ENCODE measurements at regions not wholly inside any gene's neighbourhood (a gene's known extent, or its start where the extent isn't known, plus 50 kb on each side); places are given as distances from the start of the nearest gene placed in this dataset.

DNA sequence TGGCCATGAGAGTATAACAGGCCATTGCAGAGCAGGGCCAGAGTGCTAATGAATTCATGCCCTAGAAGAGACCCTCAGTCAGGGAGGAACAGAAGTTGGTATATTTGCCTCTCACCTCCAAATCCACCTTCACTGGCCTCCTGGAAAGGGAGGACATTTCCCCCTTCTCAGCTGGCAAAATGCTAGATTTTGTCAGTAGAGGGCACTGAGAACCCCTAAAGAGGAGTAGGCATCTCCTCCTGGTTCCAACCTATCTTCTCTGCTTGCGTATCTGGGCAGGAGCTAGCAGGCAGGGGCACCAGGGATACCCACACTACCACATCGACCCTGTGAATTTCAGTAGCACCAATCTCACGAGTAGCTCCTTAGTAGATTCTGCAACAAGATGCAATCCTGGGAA is 79.8 kb upstream of the GHITM start:
- ATAC-seq (ENCODE audit: low FRiP score) (no peak), DNase-seq (ENCODE audit: low spot score) (no peak)
- TF ChIP-seq CTCF (IDR thresholded peaks at IDR 0.05): no peak

GRCh38 chr10:84063440-84063839 is 75.9 kb upstream of the GHITM start:
- no peak for ATAC-seq (ENCODE audit: low FRiP score)
- DNase-seq (ENCODE audit: low spot score): no peak
- no peak for TF ChIP-seq CTCF (IDR thresholded peaks at IDR 0.05)

GRCh38 chr10:84065804-84066601 is 73.3 kb upstream of the GHITM start:
- TF ChIP-seq CTCF (IDR thresholded peaks at IDR 0.05): no peak
- ATAC-seq (ENCODE audit: low FRiP score) (no peak), DNase-seq (ENCODE audit: low spot score) (no peak)

GRCh38 chr10:84074521-84074920 is 64.8 kb upstream of the GHITM start:
- no peak for TF ChIP-seq CTCF (IDR thresholded peaks at IDR 0.05)
- DNase-seq (ENCODE audit: low spot score) (no peak), ATAC-seq (ENCODE audit: low FRiP score) (no peak)

DNA sequence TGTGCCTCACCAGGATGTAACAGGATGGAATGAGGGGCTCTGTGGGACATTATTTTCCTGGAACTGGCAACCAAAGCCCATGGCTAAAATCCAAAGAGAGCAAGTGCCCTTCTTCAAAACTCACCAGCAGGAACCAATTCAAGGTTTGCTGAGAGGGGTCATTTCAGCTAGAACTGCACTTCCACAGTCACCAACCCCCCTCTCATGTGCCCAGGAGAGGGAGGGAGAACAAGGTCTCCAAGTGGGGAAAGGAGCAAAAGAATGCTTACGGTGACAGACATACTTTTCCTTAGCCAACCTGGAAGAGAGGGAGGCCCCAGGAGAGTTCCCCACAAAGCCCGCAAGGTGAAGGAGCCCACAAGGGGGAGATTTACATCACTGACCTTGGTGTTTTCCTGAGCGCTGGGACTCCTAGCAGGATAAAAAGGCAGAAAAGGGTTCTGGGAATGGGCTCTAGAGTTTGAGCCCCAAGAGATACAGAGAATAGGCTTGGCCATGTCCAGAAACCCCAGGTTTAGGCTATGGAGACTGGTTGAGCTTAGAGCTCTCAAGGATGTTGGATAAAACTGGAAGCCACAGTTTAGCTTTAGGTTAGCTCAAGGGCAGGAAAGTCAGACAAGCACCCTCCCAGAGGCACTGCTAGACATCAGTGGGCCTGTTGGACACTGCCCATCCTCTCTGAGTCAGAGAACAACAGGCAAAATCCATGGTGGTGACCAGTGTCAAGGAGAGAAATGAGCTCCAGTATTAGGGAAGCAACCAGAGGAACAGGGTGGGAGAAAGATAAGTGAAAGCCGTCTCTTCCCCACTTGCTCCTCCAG is 63.9 kb upstream of the GHITM start:
- TF ChIP-seq CTCF (IDR thresholded peaks at IDR 0.05): no peak
- DNase-seq (ENCODE audit: low spot score): no peak
- peak; percentile 43 for ATAC-seq (ENCODE audit: low FRiP score)

DNA sequence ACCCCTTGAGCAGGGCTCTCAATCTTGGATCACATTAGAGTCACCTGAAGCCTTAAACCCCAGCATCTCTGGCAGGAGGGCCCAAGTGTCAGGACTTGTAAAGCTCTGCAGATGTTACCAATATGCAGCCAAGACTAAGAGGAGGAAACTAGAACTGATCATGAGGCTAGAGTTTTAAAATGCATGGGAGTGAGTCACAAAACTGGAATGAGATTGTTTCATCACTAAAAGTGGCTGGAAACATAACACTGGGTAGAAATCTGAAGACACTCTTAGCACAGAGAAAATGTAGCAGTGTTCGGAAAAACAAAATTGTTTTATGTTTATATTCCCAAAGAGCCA is 63.3 kb upstream of the GHITM start:
- DNase-seq (ENCODE audit: low spot score) (no peak), ATAC-seq (ENCODE audit: low FRiP score) (peak; percentile 96)
- no peak for TF ChIP-seq CTCF (IDR thresholded peaks at IDR 0.05)
